Embryonic facial prominence (tissue), 1 donor: ENCODE measurements at regions not wholly inside any gene's neighbourhood (a gene's known extent, or its start where the extent isn't known, plus 50 kb on each side); places are given as distances from the start of the nearest gene placed in this dataset.
"Not testable (repeated sequence)": the region's sequence is repeated elsewhere in the genome, so short reads cannot be mapped to it uniquely, and the experiment has no call there.

Experiments
- DNase-seq: peaks from one replicate; pipeline ENCODE4 v3.0.0-alpha.2; 2016; ENCODE audit errors: extremely low spot score

GRCh38 chr1:148317288-148317985, 165.4 kb upstream of the NBPF11 start:
- no peak for DNase-seq

GRCh38 chr1:148315071-148315811, 163.2 kb upstream of the NBPF11 start:
- DNase-seq, result no peak

DNA sequence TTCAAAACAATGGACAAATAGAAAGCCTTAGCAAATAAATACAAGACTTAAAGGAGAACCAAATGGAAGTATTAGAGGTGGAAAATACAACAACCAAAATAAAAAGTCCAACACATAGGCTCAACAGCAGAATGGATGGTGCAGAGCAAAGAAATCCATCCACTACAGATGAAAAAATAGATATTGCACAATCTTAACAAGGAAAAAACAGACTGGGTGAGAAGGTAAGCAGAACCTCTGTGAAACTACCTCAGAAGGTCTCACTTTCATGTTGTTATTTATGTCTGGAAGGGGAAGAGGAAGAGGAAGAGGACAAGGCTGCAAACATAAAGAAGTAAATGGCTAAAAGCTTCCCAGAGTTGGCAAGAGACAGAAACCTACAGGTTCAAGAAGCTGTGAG, 158.7 kb upstream of the NBPF11 start:
- DNase-seq, result no peak

DNA sequence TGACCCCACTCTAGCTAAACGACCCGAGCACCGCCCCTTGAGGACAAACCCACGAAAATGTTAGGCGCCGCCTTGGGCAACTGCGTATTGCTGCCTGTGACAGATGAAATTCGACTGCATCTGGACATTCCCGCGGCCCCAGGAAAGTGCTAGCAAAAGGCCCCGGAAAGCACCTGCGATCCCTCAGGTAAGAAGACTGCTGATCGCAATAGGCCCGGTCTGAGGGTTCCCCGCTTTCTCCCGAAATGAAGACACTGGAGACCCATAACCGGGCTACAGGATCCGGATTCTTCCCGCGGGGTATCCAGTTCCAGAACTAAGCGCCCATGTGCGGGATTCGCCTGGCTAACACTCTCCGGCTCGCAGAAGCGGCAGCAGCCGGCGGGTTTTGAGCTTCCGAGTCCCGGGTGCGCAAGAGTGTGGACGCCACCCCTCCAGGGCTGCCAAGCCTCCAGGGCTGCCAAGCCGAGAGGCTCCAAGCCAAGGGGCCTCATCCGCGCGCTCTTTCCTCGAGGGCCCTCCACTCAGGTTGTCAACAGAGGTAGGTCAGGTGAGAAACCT, 157.9 kb upstream of the NBPF11 start:
- no peak for DNase-seq

DNA sequence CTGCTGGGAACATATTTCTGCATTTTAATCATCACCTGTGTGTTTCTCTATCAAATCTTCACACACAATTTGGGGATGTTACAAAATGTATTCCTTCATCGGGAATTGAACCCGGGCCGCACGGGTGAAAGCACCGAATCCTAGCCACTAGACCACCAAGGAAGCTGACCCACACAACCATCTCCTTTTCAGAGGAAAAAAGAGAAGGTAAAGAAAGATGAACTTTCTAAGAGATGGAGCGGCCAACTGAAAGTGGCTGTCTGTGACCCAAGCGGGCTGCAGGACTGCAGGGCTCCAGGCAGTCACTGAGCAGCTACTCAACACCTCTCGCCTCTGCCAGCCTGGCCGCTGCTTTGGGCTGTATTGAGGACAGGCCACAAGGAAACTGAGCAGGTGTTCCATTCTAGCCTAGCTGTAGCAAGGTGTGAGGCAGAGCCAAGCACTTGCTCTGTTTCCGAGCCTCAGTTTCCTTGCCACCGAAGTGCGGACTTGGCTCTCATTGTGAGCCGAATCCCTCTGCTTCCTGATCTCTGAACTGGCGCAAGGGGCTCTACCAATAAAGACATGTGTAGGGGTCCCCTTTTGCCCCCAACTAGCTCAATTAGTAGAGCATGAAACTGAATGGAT, 156.9 kb upstream of the NBPF11 start:
- DNase-seq, result no peak

GRCh38 chr1:148307583-148308185, 155.6 kb upstream of the NBPF11 start:
- DNase-seq, result no peak

GRCh38 chr1:148304935-148305334, 152.9 kb upstream of the NBPF11 start:
- not testable (repeated sequence) for DNase-seq

DNA sequence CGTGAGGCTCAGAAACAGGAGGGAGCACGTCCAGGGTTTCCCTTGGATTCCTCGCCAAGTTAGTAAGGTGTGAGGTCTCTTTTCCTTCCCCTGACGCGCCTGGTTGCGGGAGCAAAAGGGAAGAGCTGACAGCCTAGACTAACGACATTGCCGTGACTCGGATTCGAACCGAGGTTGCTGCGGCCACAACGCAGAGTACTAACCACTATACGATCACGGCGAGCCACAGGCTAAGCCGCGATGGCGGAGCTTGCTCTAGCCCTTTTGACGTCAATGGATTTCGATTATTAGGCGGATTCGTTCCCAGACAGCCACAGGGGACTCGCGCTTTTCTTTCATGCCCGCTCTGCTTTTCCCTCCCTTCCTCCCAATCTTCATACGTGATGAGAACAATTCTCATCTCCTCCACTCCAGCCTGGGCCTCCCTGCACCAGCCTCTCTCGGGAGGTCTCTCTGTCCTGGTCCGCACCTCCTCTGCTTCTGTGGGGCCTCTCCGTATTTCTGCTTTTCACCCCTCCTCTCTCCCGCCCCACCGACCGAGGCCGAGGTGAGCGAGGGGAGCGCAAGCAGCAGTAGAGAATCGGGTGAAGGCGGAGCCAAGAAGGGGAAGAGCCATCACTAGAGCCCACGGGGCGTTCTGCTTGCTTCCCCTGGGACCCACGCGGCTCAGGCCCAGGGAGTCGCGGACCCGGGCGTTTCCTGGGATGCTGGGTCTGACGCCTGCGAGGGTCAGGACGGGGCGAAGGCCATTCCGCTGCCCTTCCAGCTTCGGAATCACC, 150.7 kb upstream of the NBPF11 start:
- DNase-seq, result not testable (repeated sequence)

DNA sequence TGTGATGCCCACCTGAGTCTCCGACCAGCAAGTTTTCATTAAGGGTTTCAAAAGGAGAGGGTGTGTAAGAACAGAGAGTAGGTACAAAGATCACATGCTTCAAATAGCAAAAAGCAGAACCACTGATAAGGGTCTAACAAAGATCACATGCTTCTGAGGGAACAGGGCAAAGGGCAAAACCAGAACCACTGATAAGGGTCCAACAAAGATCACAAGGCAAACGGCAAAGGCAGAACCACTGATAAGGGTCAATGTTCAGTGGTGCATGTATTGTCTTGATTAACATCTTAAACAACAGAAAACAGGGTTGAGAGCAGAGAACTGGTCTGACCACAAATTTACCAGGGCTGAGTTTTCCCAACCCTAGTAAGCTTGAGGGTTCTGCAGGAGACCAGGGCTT, 145.8 kb upstream of the NBPF11 start:
- DNase-seq, result not testable (repeated sequence)

- DNase-seq, result no peak
Measured at GRCh38 chr1:148296511-148296910, 144.4 kb upstream of the NBPF11 start.

DNA sequence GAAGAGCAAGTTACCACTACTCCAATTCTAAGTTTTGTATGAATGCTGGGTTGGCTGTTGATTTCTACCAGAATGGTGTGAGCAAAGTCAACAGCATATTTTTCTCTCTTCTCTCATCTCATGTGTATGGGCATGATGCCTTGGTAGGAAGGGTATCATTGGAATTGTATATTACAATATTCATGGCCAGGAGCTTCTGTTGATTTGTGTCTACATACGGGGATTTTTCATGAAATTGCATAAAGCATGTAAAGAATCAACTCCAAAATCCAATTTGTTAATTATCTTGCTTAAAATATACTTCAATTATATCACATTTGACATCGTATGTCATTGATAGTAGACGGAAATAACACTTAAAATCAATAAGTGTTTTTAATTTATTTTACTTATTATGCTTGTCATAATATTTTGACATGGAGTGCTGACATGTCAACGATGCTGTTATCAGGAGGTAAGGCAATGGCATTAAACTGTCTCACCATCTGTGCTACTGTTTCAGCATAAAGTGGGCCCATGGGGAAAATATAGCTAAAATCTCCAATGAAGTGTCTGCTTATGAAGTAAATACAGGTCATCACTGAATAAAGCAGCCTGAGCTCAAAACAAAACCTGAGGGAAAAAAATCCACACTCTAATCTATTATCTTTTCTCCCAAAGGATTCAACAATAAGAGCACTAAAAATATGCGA, 142.2 kb upstream of the NBPF11 start:
- DNase-seq, result no peak

GRCh38 chr1:148293651-148294050, 141.6 kb upstream of the NBPF11 start:
- DNase-seq, result no peak

DNA sequence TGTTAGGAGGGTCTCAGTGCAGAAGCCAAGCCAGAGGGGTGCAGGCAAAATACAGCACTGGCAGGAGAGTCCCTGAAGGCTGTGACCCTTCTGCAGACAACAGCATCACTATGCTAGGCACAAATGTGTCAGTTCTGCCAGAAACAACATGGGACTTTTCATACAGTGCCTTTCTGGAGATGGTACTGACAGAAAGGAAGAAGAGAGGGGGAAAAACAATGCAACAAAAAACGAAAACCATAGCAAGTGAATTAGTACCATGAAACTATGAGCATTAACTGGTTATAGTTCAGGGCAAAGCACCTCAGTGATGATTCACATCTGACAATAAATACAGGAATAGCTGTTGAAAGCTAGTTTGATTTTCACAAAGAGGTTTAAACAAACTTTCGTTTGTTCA, 140.8 kb upstream of the NBPF11 start:
- no peak for DNase-seq

DNA sequence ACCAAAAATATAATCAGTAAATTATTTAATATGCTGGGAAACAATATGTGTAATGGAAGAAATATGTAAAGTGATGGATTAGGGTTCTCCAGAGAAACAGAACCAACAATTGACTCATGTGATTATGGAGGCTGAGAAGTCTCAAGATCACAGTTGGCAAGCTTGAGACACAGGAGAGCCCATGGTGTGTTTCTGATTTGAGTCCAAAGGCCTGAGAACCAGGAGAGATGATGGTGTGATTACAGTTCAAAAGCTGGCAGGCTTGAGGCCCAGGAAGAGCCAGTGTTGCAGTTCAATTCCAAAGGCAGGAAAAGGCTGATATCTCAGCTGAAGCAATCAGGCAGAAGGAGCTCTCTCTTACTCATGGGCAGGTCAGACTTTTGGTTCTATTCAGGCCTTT, 138.8 kb upstream of the NBPF11 start:
- no peak for DNase-seq

- no peak for DNase-seq
Measured at GRCh38 chr1:148289647-148290046, 137.6 kb upstream of the NBPF11 start.

GRCh38 chr1:148285946-148286345, 133.9 kb upstream of the NBPF11 start:
- DNase-seq, result not testable (repeated sequence)

DNA sequence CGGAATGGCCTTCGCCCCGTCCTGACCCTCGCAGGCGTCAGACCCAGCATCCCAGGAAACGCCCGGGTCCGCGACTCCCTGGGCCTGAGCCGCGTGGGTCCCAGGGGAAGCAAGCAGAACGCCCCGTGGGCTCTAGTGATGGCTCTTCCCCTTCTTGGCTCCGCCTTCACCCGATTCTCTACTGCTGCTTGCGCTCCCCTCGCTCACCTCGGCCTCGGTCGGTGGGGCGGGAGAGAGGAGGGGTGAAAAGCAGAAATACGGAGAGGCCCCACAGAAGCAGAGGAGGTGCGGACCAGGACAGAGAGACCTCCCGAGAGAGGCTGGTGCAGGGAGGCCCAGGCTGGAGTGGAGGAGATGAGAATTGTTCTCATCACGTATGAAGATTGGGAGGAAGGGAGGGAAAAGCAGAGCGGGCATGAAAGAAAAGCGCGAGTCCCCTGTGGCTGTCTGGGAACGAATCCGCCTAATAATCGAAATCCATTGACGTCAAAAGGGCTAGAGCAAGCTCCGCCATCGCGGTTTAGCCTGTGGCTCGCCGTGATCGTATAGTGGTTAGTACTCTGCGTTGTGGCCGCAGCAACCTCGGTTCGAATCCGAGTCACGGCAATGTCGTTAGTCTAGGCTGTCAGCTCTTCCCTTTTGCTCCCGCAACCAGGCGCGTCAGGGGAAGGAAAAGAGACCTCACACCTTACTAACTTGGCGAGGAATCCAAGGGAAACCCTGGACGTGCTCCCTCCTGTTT, 128.9 kb upstream of the NBPF11 start:
- DNase-seq, result not testable (repeated sequence)

GRCh38 chr1:148279002-148279542, 127.0 kb upstream of the NBPF11 start:
- DNase-seq, result not testable (repeated sequence)

DNA sequence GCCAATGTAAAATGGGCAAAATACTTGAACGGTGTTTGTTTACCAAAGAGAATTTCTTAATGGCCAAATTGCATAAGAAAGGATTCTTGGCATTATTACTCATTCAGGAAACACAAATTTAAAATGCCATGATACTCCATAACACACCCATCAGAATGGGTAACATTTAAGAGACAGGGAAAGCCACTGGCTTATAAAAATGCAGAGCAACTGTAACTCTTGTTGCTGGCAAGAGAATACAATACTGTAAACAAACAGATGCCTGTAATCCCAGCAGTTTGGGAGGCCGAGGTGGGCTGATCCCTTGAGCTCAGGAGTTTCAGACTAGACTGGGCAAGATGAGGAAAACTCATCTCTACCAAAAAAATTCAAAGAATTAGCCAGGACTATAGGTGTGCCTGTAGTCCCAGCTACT, 125.8 kb upstream of the NBPF11 start:
- DNase-seq, result not testable (repeated sequence)

DNA sequence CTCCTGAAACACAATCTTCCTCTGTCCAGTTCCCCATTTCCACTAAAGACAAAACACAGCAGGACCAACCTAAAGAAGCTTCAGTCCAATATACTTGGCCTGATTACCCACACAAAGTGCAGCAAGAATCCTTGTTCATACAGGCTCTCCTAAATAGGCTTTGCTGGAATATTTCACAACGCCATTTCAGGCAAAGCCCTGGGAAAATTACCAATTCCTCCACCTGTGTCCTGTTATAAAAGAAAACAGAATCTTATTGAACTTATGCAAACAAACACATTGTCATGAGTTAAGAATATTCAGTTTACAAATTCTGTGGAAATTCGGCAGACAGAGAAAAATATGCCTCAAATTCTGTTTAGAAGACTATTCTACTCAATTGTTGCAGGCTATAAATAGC, 115.0 kb upstream of the NBPF11 start:
- DNase-seq, result not testable (repeated sequence)
